Kidney epithelial cell (primary cell): ENCODE measurements at regions not wholly inside any gene's neighbourhood (a gene's known extent, or its start where the extent isn't known, plus 50 kb on each side); places are given as distances from the start of the nearest gene placed in this dataset.

Experiments
- DNase-seq: peaks from one replicate; pipeline ENCODE4 v3.0.0-alpha.2; 2010; ENCODE audit warnings: low read depth
- H3K27me3 ChIP-seq: 2 replicates; pipeline ENCODE4 v1.6.0; 2011; ENCODE audit warnings: low read length; ENCODE audit not compliant: control insufficient read depth, insufficient read depth
- H3K36me3 ChIP-seq: 2 replicates; pipeline ENCODE4 v1.5.1; 2011; ENCODE audit warnings: low read length; ENCODE audit not compliant: control insufficient read depth, insufficient read depth
- H3K4me3 ChIP-seq: 2 replicates; pipeline ENCODE4 v1.5.1; 2011; ENCODE audit warnings: low read depth, mild to moderate bottlenecking, control low read depth, low read length
- TF ChIP-seq, protein P1 (sequence below): IDR thresholded peaks from 2 replicates; pipeline ENCODE4 v1.5.1; 2011; ENCODE audit warnings: mild to moderate bottlenecking, moderate library complexity, low read length, control low read depth, inconsistent platforms; ENCODE audit not compliant: insufficient read depth, poor library complexity, severe bottlenecking

DNA sequence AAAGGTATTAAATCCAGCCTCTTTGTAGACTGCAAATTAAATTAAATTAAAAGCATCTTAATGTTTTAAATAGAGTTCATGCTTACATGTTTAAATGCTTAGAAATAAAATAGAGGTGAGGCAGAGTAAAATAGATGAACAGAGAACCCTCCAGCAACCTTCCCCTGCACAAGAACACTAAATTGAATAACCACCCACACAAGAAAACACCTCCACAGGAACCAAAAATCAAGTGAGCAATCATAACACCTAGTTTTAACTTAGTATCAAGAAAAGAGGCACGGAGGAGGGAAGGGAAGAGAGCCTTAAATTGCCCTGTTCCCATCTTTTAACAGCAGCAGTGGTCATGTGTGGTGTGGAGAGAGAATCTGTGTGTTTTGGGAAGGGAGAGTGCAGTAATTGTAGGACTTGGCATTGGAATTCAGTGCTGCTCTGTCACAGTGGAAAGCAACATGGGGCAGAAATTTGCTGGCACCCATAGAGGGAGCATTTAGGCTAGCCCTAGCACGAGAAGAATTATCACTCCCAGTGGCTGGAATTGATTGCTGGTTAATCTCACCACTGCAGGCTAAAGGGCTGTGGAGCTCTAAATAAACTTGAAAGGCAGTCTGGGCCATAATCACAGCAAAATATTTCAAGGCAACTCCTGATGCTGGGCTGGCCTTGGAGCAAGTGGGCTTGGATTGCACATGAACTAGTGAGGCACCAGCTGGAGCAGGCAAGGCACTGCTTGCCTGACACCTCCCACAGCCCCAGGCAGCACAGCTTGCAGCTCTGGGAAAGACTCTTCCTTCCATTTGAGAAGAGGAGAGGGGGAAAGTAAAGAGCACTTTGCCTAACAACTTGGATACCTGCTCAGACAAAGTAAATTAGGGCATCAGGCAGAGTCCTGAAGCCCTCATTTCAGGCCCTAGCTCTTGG lies 1478.8 kb downstream of the NCAM2 start:
- Histone ChIP-seq H3K36me3 (no peaks in the 10 kb centered on the region), H3K27me3 (no peaks in the 10 kb centered on the region), H3K4me3 (no peak overlapping the region)
- TF ChIP-seq, protein P1, sequence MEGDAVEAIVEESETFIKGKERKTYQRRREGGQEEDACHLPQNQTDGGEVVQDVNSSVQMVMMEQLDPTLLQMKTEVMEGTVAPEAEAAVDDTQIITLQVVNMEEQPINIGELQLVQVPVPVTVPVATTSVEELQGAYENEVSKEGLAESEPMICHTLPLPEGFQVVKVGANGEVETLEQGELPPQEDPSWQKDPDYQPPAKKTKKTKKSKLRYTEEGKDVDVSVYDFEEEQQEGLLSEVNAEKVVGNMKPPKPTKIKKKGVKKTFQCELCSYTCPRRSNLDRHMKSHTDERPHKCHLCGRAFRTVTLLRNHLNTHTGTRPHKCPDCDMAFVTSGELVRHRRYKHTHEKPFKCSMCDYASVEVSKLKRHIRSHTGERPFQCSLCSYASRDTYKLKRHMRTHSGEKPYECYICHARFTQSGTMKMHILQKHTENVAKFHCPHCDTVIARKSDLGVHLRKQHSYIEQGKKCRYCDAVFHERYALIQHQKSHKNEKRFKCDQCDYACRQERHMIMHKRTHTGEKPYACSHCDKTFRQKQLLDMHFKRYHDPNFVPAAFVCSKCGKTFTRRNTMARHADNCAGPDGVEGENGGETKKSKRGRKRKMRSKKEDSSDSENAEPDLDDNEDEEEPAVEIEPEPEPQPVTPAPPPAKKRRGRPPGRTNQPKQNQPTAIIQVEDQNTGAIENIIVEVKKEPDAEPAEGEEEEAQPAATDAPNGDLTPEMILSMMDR: no peak
- DNase-seq: no peak

DNA sequence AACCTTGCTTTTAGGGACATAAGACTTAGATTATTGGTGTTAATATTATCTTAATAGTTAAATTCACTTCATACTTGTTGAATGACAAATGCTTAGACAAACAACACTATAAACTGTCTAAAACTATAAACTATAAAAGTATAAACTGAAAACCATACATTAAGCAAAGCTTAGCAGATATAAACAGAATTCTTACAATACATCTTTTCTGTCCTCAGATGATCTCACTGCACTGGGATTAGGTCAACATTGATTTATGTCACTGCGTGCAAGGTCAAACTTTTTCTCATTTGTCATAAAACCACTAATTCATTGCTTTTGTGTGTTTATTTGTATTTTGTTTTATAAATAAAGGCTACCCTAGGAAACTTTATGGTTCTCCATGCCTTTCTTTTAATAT lies 1491.8 kb downstream of the NCAM2 start:
- Histone ChIP-seq H3K27me3 (no peaks in the 10 kb centered on the region), H3K36me3 (no peaks in the 10 kb centered on the region), H3K4me3 (no peak overlapping the region)
- DNase-seq: no peak
- TF ChIP-seq, protein P1: no peak

DNA sequence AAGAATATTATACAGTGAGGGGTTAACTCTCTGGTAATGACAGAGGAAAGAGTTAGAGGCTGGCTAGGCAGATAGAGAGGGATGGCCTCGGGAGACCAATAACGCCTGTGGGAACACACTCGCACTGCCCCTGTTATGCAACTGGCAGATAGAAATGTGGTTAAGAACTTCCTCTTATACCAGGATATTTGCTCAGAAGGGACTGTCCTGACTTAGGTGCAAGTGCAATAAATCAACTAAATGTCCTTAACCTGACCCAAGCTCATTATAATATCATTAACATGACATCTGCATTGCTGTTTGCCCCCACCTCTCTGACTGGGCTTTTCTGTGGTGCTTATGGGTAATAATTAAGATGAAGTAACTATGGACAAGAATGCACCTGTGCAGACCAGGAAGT lies 1518.0 kb downstream of the NCAM2 start:
- Histone ChIP-seq H3K36me3 (no peaks in the 10 kb centered on the region), H3K4me3 (no peak overlapping the region), H3K27me3 (no peaks in the 10 kb centered on the region)
- DNase-seq: no peak
- TF ChIP-seq, protein P1: no peak

DNA sequence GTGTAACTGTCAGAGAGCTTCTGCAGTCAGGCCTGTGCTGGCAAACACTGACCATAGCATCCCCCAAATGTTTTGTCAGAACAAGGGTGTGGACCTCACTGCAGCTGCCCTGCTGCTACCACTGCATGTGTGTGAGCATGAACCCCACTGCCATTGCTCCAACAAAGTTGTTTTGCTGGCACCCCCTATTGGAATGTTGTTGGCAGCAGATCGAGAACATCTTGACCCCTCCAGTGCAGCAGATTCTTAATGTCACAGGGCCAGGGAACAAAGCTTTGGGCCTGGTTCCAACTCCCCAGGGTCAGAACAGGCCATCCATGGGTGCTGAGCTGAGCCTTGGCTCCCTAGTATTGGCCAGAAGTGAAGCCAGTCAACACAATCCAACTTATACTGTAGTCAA lies 1537.4 kb downstream of the NCAM2 start:
- no peak for DNase-seq

DNA sequence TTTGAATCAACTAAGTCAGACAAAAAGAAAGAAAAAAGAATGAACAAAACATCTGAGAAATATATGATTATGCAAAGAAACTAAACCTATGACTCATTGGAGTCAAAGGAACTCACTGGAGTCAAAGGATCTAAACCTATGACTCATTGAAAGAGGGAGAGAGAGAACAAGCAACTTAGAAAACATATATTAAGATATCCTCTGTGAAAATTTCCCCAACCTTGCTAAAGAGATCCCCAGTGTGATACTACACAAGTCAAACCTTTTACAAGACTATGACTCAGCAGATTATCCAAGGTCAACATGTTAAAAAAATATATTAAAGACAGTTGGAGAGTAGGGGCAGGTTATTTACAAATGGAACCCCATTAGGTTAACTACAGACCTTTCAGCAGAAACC lies 1538.3 kb downstream of the NCAM2 start:
- no peak for DNase-seq
- TF ChIP-seq, protein P1: no peak
- H3K4me3 ChIP-seq: no peak overlapping the region
- H3K27me3 ChIP-seq: no peaks in the 10 kb centered on the region
- no peaks in the 10 kb centered on the region for H3K36me3 ChIP-seq

More for the DNA sequence above, 1537.4 kb downstream of the NCAM2 start:
- TF ChIP-seq, protein P1: no peak
- Histone ChIP-seq H3K36me3 (no peaks in the 10 kb centered on the region), H3K27me3 (no peaks in the 10 kb centered on the region), H3K4me3 (no peak overlapping the region)
